ENCODE measurements at regions not wholly inside any gene's neighbourhood (a gene's known extent, or its start where the extent isn't known, plus 50 kb on each side); places are given as distances from the start of the nearest gene placed in this dataset.

DNA sequence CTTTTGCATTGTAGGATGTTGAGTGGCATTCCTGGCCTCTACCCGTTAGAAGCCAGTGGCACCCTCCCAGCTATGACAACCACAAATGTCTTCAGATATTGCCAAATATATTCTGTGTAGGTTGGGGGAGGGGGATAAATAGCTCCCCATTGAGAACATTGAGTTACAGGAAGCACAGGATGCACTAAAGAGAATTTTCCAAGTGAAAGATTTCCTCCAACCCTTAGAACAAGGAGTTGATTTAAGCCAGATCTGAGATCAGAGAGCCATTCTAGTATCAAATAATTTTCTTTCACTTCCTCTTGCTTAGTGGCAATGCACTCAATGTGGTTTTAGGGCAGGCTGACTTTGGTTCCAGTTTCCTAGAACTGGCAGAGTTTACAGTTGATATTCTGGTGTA is 436.6 kb downstream of the C4orf33 start (continued):
- no peak for TF ChIP-seq PATZ1 (CRISPR knock-in tag; IDR thresholded peaks at IDR 0.05; ENCODE audit: borderline replicate concordance)

DNA sequence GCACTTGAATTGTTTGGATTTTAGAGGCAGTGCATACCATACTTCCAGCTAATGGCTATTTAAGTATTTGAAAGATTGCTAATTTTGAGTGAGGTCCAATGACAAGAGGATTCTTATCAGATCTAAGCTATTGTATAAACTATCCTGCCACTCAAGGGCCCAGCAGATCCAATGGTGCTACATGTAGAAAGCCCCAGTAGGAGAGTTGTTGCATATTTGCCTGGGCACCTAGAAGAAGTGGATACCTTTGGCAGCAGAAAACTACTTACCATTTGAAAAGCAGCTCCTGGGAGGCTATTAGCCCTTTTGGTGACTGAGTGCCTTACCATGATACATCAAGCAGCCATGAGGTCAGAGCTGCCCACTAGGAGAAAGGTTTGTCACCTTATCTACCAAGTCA is 447.3 kb downstream of the C4orf33 start:
- ATAC-seq = no peak
- TF ChIP-seq TOX (CRISPR knock-in tag; IDR thresholded peaks at IDR 0.05; ENCODE audit: borderline replicate concordance) (no peak), PATZ1 (CRISPR knock-in tag; IDR thresholded peaks at IDR 0.05; ENCODE audit: borderline replicate concordance) (no peak), TCF4 (CRISPR knock-in tag; IDR thresholded peaks at IDR 0.05; ENCODE audit: borderline replicate concordance) (no peak), CSDC2 (CRISPR knock-in tag; IDR thresholded peaks at IDR 0.05) (no peak), PPARA (CRISPR knock-in tag; IDR thresholded peaks at IDR 0.05; ENCODE audit: borderline replicate concordance) (no peak), ZFP3 (CRISPR knock-in tag; IDR thresholded peaks at IDR 0.05) (no peak)

- no peak for ATAC-seq
- TF ChIP-seq SNAI2 (CRISPR knock-in tag; IDR thresholded peaks at IDR 0.05) (no peak), CREB5 (CRISPR knock-in tag; IDR thresholded peaks at IDR 0.05; ENCODE audit: low read depth) (no peak), OSR1 (CRISPR knock-in tag; IDR thresholded peaks at IDR 0.05) (no peak), PPARA (CRISPR knock-in tag; IDR thresholded peaks at IDR 0.05; ENCODE audit: borderline replicate concordance) (no peak), ZFP3 (CRISPR knock-in tag; IDR thresholded peaks at IDR 0.05) (no peak)
Measured at GRCh38 chr4:129545599-129546278, 449.8 kb downstream of the C4orf33 start.

DNA sequence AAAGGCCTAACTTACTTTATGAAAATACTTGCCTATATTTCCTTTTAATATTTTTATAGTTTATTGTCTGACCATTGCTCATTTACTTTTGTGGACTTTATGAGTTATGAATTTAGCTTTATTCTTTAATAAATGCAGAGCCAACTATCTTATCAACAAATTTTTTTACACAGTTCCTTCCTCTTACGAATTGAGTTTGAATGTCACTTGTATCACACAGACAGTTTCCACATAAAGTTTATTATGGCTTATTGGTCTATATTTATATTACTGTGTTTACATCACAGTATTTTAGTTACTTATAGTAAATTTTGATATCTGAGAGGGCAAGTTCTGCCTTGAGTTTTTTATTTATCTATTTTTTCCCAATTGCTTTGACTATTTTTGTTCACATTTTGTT is 450.6 kb downstream of the C4orf33 start:
- TF ChIP-seq ARNTL (CRISPR knock-in tag; IDR thresholded peaks at IDR 0.05; ENCODE audit: borderline replicate concordance, low read depth) (no peak), ISL1 (CRISPR knock-in tag; IDR thresholded peaks at IDR 0.05) (no peak), ZNF70 (CRISPR knock-in tag; IDR thresholded peaks at IDR 0.05) (no peak), TCF4 (CRISPR knock-in tag; IDR thresholded peaks at IDR 0.05; ENCODE audit: borderline replicate concordance) (no peak), PPARA (CRISPR knock-in tag; IDR thresholded peaks at IDR 0.05; ENCODE audit: borderline replicate concordance) (no peak), ESRRG (CRISPR knock-in tag; IDR thresholded peaks at IDR 0.05) (no peak)
- TF ChIP-seq, protein P1, sequence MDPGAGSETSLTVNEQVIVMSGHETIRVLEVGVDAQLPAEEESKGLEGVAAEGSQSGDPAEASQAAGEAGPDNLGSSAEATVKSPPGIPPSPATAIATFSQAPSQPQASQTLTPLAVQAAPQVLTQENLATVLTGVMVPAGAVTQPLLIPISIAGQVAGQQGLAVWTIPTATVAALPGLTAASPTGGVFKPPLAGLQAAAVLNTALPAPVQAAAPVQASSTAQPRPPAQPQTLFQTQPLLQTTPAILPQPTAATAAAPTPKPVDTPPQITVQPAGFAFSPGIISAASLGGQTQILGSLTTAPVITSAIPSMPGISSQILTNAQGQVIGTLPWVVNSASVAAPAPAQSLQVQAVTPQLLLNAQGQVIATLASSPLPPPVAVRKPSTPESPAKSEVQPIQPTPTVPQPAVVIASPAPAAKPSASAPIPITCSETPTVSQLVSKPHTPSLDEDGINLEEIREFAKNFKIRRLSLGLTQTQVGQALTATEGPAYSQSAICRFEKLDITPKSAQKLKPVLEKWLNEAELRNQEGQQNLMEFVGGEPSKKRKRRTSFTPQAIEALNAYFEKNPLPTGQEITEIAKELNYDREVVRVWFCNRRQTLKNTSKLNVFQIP (CRISPR knock-in tag; IDR thresholded peaks at IDR 0.05; ENCODE audit: borderline replicate concordance, low read depth) = no peak
- ATAC-seq = no peak

DNA sequence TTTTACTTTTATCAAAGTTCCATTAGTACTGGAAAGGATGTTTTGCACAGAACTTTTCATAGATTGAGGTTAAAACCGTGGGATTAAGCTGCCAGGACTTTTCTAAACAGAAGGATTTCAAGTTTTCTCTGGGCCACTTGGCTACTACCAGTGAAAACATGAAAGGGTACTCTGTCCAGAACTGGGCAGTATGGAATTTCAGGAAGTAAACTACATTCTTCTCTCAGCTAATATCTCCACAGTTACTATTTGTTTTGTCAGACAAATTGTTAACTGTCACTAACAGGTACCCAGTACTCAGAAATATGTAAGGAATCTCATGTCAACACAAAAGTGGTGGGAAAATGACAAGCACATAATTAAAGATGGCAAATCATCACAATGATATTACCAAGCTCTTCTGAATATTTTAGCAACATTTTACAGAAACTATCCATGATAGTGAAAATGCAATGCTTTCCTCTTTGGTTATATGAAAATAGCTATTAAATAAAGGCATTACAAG is 454.4 kb downstream of the C4orf33 start:
- ATAC-seq = no peak
- TF ChIP-seq, protein P2, sequence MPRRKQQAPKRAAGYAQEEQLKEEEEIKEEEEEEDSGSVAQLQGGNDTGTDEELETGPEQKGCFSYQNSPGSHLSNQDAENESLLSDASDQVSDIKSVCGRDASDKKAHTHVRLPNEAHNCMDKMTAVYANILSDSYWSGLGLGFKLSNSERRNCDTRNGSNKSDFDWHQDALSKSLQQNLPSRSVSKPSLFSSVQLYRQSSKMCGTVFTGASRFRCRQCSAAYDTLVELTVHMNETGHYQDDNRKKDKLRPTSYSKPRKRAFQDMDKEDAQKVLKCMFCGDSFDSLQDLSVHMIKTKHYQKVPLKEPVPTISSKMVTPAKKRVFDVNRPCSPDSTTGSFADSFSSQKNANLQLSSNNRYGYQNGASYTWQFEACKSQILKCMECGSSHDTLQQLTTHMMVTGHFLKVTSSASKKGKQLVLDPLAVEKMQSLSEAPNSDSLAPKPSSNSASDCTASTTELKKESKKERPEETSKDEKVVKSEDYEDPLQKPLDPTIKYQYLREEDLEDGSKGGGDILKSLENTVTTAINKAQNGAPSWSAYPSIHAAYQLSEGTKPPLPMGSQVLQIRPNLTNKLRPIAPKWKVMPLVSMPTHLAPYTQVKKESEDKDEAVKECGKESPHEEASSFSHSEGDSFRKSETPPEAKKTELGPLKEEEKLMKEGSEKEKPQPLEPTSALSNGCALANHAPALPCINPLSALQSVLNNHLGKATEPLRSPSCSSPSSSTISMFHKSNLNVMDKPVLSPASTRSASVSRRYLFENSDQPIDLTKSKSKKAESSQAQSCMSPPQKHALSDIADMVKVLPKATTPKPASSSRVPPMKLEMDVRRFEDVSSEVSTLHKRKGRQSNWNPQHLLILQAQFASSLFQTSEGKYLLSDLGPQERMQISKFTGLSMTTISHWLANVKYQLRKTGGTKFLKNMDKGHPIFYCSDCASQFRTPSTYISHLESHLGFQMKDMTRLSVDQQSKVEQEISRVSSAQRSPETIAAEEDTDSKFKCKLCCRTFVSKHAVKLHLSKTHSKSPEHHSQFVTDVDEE (CRISPR knock-in tag; IDR thresholded peaks at IDR 0.05) = no peak
- TF ChIP-seq OSR1 (CRISPR knock-in tag; IDR thresholded peaks at IDR 0.05) (no peak), SNAI2 (CRISPR knock-in tag; IDR thresholded peaks at IDR 0.05) (no peak), ARNTL (CRISPR knock-in tag; IDR thresholded peaks at IDR 0.05; ENCODE audit: borderline replicate concordance, low read depth) (no peak), CREB5 (CRISPR knock-in tag; IDR thresholded peaks at IDR 0.05; ENCODE audit: low read depth) (no peak), ZNF70 (CRISPR knock-in tag; IDR thresholded peaks at IDR 0.05) (no peak), PATZ1 (CRISPR knock-in tag; IDR thresholded peaks at IDR 0.05; ENCODE audit: borderline replicate concordance) (no peak), GLIS3 (CRISPR knock-in tag; IDR thresholded peaks at IDR 0.05) (no peak), ESRRG (CRISPR knock-in tag; IDR thresholded peaks at IDR 0.05) (no peak), TCF4 (CRISPR knock-in tag; IDR thresholded peaks at IDR 0.05; ENCODE audit: borderline replicate concordance) (no peak)
- TF ChIP-seq, protein P1 (CRISPR knock-in tag; IDR thresholded peaks at IDR 0.05; ENCODE audit: borderline replicate concordance, low read depth) = no peak
